ENCODE measurements at regions not wholly inside any gene's neighbourhood (a gene's known extent, or its start where the extent isn't known, plus 50 kb on each side); places are given as distances from the start of the nearest gene placed in this dataset.

DNA sequence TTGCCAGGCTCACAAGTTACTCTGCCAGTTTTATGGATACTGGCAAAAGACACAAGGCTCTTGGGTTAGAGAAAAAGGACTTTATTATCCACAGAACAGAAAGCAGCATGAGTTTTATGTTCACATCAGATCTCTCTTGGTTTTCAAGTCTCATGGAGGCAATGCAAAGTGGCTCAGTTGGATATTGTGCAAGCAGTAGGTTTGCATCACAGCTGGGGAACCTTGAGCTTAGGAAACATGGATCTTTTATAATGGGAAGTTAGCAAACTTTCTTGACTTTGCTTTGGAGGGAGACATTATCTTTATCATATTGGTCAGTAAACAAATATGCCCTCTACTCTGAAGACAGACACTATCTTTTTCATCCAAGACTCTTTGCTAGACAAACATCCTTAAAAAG, 109.2 kb upstream of the GRPR start:
- ChIA-PET POLR2A (no interaction called here), CTCF (no interaction called here)
- Histone ChIP-seq H3K4me1 (ENCODE audit: control extremely low read depth in 1 of 4, control insufficient read depth in 4 of 4, insufficient read depth in 4 of 4, low read length in 3 of 4) (no peaks in the 10 kb centered on the region), H3K36me3 (ENCODE audit: control insufficient read depth in 4 of 4, insufficient read depth in 4 of 4, low read length in 3 of 4) (no peaks in the 10 kb centered on the region), H3K9me3 (ENCODE audit: control extremely low read depth in 1 of 5, control insufficient read depth in 4 of 5, insufficient read depth in 2 of 5, low read depth in 1 of 5, low read length in 4 of 5) (no peaks in the 10 kb centered on the region), H3K27ac (ENCODE audit: insufficient read depth in 1 of 2, low read depth in 1 of 2, low read length in 2 of 2, poor library complexity in 1 of 2, severe bottlenecking in 2 of 2) (no peak overlapping the region), H3K27me3 (replicated peaks in 2 of 5; ENCODE audit: control insufficient read depth in 4 of 5, insufficient read depth in 5 of 5, low read length in 4 of 5) (peaks cover 0 to 3% (median 0%) of the 10 kb centered on the region in 5 experiments), H3K4me3 (ENCODE audit: control insufficient read depth in 1 of 7, extremely low read depth in 1 of 7, insufficient read depth in 4 of 7, low read depth in 2 of 7, low read length in 6 of 7) (no peak overlapping the region)
- no peak for DNase-seq

DNA sequence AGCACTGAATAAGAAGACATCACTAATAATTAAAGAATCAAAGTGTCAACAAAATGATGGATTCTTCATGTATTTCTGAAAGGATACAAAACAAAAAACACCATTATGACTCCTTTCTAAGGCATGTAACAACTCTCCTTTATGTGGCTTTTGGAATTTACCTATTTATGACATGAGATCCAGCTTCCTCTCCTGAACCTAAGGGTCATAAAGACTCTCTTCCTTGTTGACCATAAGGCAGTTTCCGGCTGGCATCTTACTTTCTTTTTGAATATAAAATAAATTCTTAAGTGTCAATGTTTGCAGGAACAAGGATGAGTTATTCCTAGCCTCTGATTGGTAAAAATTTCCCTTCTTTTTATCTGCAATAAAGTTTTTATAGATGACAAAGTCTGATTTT, 111.1 kb upstream of the GRPR start:
- no peak overlapping the region for H3K4me3 ChIP-seq (ENCODE audit: control insufficient read depth in 1 of 7, extremely low read depth in 1 of 7, insufficient read depth in 4 of 7, low read depth in 2 of 7, low read length in 6 of 7)
- no peaks in the 10 kb centered on the region for H3K36me3 ChIP-seq (ENCODE audit: control insufficient read depth in 4 of 4, insufficient read depth in 4 of 4, low read length in 3 of 4)
- H3K27me3 ChIP-seq (replicated peaks in 2 of 5; ENCODE audit: control insufficient read depth in 4 of 5, insufficient read depth in 5 of 5, low read length in 4 of 5) = peaks cover 0 to 5% (median 0%) of the 10 kb centered on the region in 5 experiments
- no peaks in the 10 kb centered on the region for H3K9me3 ChIP-seq (ENCODE audit: control extremely low read depth in 1 of 5, control insufficient read depth in 4 of 5, insufficient read depth in 2 of 5, low read depth in 1 of 5, low read length in 4 of 5)
- no CpG with 5 or more reads among the region's 1 CpG for WGBS (ENCODE audit: insufficient coverage)
- no peak for DNase-seq
- H3K4me1 ChIP-seq (ENCODE audit: control extremely low read depth in 1 of 4, control insufficient read depth in 4 of 4, insufficient read depth in 4 of 4, low read length in 3 of 4) = no peaks in the 10 kb centered on the region
- no peak overlapping the region for H3K27ac ChIP-seq (ENCODE audit: insufficient read depth in 1 of 2, low read depth in 1 of 2, low read length in 2 of 2, poor library complexity in 1 of 2, severe bottlenecking in 2 of 2)
- ChIA-PET CTCF (no interaction called here), POLR2A (no interaction called here)

DNA sequence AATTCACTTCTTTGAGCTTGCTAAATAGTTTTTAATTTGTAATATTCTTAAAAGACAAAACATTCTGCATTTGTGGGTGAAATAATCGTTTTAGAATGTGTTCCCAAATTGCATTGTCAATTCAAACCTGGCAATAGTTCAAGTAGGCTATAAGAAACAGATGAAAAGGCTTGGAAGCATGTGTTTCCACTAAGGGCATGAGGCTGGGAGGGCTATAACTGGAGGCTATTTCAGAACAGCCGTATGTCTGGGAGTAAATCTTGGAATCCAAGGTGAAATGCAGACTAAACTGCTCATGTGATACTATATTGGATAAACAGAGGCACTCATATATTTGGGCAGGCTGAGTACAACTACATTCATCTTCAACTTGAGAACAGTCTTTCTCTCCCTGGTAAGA, 117.4 kb upstream of the GRPR start:
- no peaks in the 10 kb centered on the region for H3K4me1 ChIP-seq (ENCODE audit: control extremely low read depth in 1 of 4, control insufficient read depth in 4 of 4, insufficient read depth in 4 of 4, low read length in 3 of 4)
- no peak overlapping the region for H3K27ac ChIP-seq (ENCODE audit: insufficient read depth in 1 of 2, low read depth in 1 of 2, low read length in 2 of 2, poor library complexity in 1 of 2, severe bottlenecking in 2 of 2)
- POLR2A ChIA-PET = no interaction called here
- CTCF ChIA-PET = interaction anchor here (1.1 kb wide), 1 partner anchor 9 kb away, joined by 3 read pairs; no protein-coding TSS in a partner anchor
- no peaks in the 10 kb centered on the region for H3K9me3 ChIP-seq (ENCODE audit: control extremely low read depth in 1 of 5, control insufficient read depth in 4 of 5, insufficient read depth in 2 of 5, low read depth in 1 of 5, low read length in 4 of 5)
- no peak overlapping the region for H3K4me3 ChIP-seq (ENCODE audit: control insufficient read depth in 1 of 7, extremely low read depth in 1 of 7, insufficient read depth in 4 of 7, low read depth in 2 of 7, low read length in 6 of 7)
- no peaks in the 10 kb centered on the region for H3K36me3 ChIP-seq (ENCODE audit: control insufficient read depth in 4 of 4, insufficient read depth in 4 of 4, low read length in 3 of 4)
- 94% methylated on average over 2 of the region's 2 CpGs for WGBS (ENCODE audit: insufficient coverage)
- DNase-seq = no peak
- H3K27me3 ChIP-seq (replicated peaks in 2 of 5; ENCODE audit: control insufficient read depth in 4 of 5, insufficient read depth in 5 of 5, low read length in 4 of 5) = peaks cover 0 to 7% (median 0%) of the 10 kb centered on the region in 5 experiments

DNA sequence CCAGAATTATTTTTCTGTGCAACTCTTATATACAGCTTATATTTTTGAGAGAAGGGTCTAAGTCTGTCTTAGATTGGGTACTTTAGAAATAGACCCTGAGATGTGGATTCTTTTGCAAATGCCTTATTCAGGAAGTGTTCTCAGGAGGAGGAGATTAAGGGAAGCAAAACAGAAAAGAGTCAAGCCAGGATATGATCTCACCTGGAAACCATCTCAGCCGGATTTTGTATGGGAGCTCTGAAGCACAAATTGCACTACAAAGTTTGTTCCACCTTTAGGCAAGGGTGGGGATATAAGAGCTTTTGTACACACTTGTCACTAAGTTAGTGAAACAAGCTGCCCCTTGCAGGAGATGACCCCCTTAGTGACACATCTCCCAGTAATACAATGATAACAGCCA, 121.2 kb upstream of the GRPR start:
- peaks cover 0 to 7% (median 0%) of the 10 kb centered on the region in 5 experiments for H3K27me3 ChIP-seq (replicated peaks in 2 of 5; ENCODE audit: control insufficient read depth in 4 of 5, insufficient read depth in 5 of 5, low read length in 4 of 5)
- no peak overlapping the region for H3K4me3 ChIP-seq (ENCODE audit: control insufficient read depth in 1 of 7, extremely low read depth in 1 of 7, insufficient read depth in 4 of 7, low read depth in 2 of 7, low read length in 6 of 7)
- H3K36me3 ChIP-seq (ENCODE audit: control insufficient read depth in 4 of 4, insufficient read depth in 4 of 4, low read length in 3 of 4) = no peaks in the 10 kb centered on the region
- no peaks in the 10 kb centered on the region for H3K9me3 ChIP-seq (ENCODE audit: control extremely low read depth in 1 of 5, control insufficient read depth in 4 of 5, insufficient read depth in 2 of 5, low read depth in 1 of 5, low read length in 4 of 5)
- no peak for DNase-seq
- H3K27ac ChIP-seq (ENCODE audit: insufficient read depth in 1 of 2, low read depth in 1 of 2, low read length in 2 of 2, poor library complexity in 1 of 2, severe bottlenecking in 2 of 2) = no peak overlapping the region
- POLR2A ChIA-PET = no interaction called here
- WGBS (ENCODE audit: insufficient coverage) = 83% methylated on average over 1 of the region's 1 CpG
- CTCF ChIA-PET = interaction anchor here (0.6 kb wide), 1 partner anchor 619 kb away, joined by 3 read pairs; no protein-coding TSS in a partner anchor
- no peaks in the 10 kb centered on the region for H3K4me1 ChIP-seq (ENCODE audit: control extremely low read depth in 1 of 4, control insufficient read depth in 4 of 4, insufficient read depth in 4 of 4, low read length in 3 of 4)

DNA sequence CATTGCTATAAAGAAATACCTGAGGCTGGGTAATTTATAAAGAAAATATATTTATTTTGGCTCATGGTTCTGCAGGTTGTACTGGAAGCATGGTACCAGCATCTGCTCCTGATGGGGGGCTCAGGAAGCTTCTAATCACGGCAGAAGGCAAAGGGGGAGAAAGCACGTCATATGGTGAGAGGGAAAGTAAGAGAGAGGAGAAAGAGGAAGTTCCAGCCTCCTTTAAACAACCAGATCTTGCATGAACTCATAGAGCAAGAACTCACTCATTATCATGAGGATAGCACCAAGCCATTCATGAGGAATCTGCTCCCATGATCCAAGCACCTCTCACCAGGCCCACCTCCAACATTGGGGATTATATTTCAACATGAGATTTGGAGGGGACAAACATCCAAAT, 125.0 kb upstream of the GRPR start:
- POLR2A ChIA-PET = no interaction called here
- DNase-seq = peak in 1 of 3 donors; percentile 5
- Histone ChIP-seq H3K9me3 (ENCODE audit: control extremely low read depth in 1 of 5, control insufficient read depth in 4 of 5, insufficient read depth in 2 of 5, low read depth in 1 of 5, low read length in 4 of 5) (peaks cover 0 to 2% (median 0%) of the 10 kb centered on the region in 5 experiments), H3K4me1 (ENCODE audit: control extremely low read depth in 1 of 4, control insufficient read depth in 4 of 4, insufficient read depth in 4 of 4, low read length in 3 of 4) (no peaks in the 10 kb centered on the region), H3K36me3 (ENCODE audit: control insufficient read depth in 4 of 4, insufficient read depth in 4 of 4, low read length in 3 of 4) (no peaks in the 10 kb centered on the region), H3K27me3 (replicated peaks in 2 of 5; ENCODE audit: control insufficient read depth in 4 of 5, insufficient read depth in 5 of 5, low read length in 4 of 5) (peaks cover 0 to 5% (median 0%) of the 10 kb centered on the region in 5 experiments), H3K4me3 (ENCODE audit: control insufficient read depth in 1 of 7, extremely low read depth in 1 of 7, insufficient read depth in 4 of 7, low read depth in 2 of 7, low read length in 6 of 7) (no peak overlapping the region), H3K27ac (ENCODE audit: insufficient read depth in 1 of 2, low read depth in 1 of 2, low read length in 2 of 2, poor library complexity in 1 of 2, severe bottlenecking in 2 of 2) (no peak overlapping the region)
- no CpG with 5 or more reads among the region's 2 CpGs for WGBS (ENCODE audit: insufficient coverage)
- CTCF ChIA-PET = interaction anchor here (0.6 kb wide), 1 partner anchor 349 kb away, joined by 4 read pairs; no protein-coding TSS in a partner anchor

DNA sequence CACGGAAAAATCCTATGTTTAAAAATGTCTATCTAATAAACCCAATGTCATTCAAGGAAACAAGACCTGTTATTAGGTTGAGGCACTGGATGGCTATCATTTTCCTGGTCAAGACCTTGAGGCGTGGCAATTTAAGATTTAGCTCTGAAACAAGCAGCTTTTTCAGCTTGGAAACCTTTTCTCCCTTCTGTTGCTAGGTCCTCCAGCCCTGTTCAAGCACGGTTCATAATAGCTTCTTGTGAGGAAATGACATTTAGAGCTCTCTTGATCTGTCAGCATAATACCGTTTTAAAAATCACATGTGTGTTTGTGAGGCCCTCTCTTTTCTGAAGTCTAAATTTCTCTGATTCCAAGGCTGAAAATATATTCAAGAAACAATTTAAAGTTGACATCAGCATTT, 133.6 kb upstream of the GRPR start:
- Histone ChIP-seq H3K27ac (ENCODE audit: insufficient read depth in 1 of 2, low read depth in 1 of 2, low read length in 2 of 2, poor library complexity in 1 of 2, severe bottlenecking in 2 of 2) (no peak overlapping the region), H3K9me3 (ENCODE audit: control extremely low read depth in 1 of 5, control insufficient read depth in 4 of 5, insufficient read depth in 2 of 5, low read depth in 1 of 5, low read length in 4 of 5) (peaks cover 0 to 5% (median 0%) of the 10 kb centered on the region in 5 experiments), H3K36me3 (ENCODE audit: control insufficient read depth in 4 of 4, insufficient read depth in 4 of 4, low read length in 3 of 4) (no peaks in the 10 kb centered on the region), H3K4me1 (ENCODE audit: control extremely low read depth in 1 of 4, control insufficient read depth in 4 of 4, insufficient read depth in 4 of 4, low read length in 3 of 4) (no peaks in the 10 kb centered on the region), H3K27me3 (replicated peaks in 2 of 5; ENCODE audit: control insufficient read depth in 4 of 5, insufficient read depth in 5 of 5, low read length in 4 of 5) (peaks cover 0 to 10% (median 0%) of the 10 kb centered on the region in 5 experiments), H3K4me3 (ENCODE audit: control insufficient read depth in 1 of 7, extremely low read depth in 1 of 7, insufficient read depth in 4 of 7, low read depth in 2 of 7, low read length in 6 of 7) (no peak overlapping the region)
- POLR2A ChIA-PET = no interaction called here
- no peak for DNase-seq
- CTCF ChIA-PET = no interaction called here
- 96% methylated on average over 3 of the region's 4 CpGs for WGBS (ENCODE audit: insufficient coverage)

DNA sequence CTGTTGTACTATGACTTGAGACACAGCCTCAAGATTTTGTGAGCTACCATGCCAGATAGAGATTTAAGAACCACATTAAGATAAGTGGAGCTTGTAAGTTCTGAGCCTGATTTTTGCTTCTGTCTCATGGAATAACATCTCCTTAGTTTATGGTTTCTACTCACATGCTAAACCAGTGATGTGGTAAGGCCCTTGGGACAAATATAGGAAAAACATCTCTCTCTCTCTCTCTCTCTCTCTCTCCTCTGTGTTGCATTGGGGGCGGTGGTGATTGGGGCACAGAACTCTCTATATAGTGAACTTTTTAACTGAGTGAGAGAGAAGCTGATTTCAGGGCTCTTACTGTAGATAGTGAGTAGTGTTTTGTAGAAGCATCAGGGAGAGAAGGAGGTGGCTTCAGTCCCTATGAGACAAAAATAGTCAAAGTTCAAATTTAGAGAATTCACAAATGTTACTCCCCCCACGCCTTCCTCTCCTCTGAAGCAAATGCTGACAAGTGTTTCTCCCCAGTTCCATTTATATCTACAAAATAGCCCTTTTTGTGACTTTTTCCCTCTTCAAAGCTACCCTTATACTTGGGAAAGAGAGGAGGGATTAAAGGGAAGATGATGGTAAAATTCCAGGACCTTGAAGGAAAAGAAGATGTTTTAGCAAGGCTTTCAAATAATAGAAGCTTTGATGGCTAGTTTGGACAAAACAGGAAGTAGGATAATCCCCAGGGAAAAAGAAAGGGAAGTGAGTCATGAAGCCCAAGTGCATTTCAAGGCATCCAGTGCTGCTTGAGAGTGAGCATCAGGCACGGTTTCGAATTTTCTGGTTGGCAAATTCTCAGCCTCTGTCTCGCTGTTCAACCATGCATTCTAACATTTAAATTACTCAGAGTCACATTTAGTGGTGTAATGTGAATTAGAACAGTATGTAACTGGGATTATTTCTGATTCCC, 134.3 kb upstream of the AP1S2 start:
- H3K36me3 ChIP-seq (ENCODE audit: control insufficient read depth in 4 of 4, insufficient read depth in 4 of 4, low read length in 3 of 4) = no peaks in the 10 kb centered on the region
- H3K9me3 ChIP-seq (ENCODE audit: control extremely low read depth in 1 of 5, control insufficient read depth in 4 of 5, insufficient read depth in 2 of 5, low read depth in 1 of 5, low read length in 4 of 5) = peaks cover 0 to 5% (median 0%) of the 10 kb centered on the region in 5 experiments
- peaks cover 0 to 10% (median 0%) of the 10 kb centered on the region in 5 experiments for H3K27me3 ChIP-seq (replicated peaks in 2 of 5; ENCODE audit: control insufficient read depth in 4 of 5, insufficient read depth in 5 of 5, low read length in 4 of 5)
- no CpG with 5 or more reads among the region's 5 CpGs for WGBS (ENCODE audit: insufficient coverage)
- POLR2A ChIA-PET = no interaction called here
- CTCF ChIA-PET = no interaction called here
- no peak for DNase-seq
- H3K4me1 ChIP-seq (ENCODE audit: control extremely low read depth in 1 of 4, control insufficient read depth in 4 of 4, insufficient read depth in 4 of 4, low read length in 3 of 4) = no peaks in the 10 kb centered on the region
- no peak overlapping the region for H3K4me3 ChIP-seq (ENCODE audit: control insufficient read depth in 1 of 7, extremely low read depth in 1 of 7, insufficient read depth in 4 of 7, low read depth in 2 of 7, low read length in 6 of 7)
- no peak overlapping the region for H3K27ac ChIP-seq (ENCODE audit: insufficient read depth in 1 of 2, low read depth in 1 of 2, low read length in 2 of 2, poor library complexity in 1 of 2, severe bottlenecking in 2 of 2)

Measured in common myeloid progenitor, CD34-positive (primary cell).